Thyroid gland (tissue), 4 donors: ENCODE measurements at regions not wholly inside any gene's neighbourhood (a gene's known extent, or its start where the extent isn't known, plus 50 kb on each side); places are given as distances from the start of the nearest gene placed in this dataset.
"Not testable (repeated sequence)": the region's sequence is repeated elsewhere in the genome, so short reads cannot be mapped to it uniquely, and the experiment has no call there.

Experiments
- DNase-seq, 2 donors: peaks; one replicate each; pipeline ENCODE4 v3.0.0-alpha.2; 2019
- H3K27ac ChIP-seq, 3 donors: fragments of 200-600 bp; sonication (generic); 1 replicate in 2 of 3; 2 replicates in 1 of 3; pipeline ENCODE4 v1.5.1; 2016 to 2019; ENCODE audit warnings: mild to moderate bottlenecking in 1 of 3, moderate library complexity in 1 of 3
- H3K27me3 ChIP-seq: fragments of 200-600 bp; sonication (generic); one replicate; pipeline ENCODE4 v1.5.1; 2019
- H3K36me3 ChIP-seq, 2 donors: fragments of 200-600 bp; sonication (generic); one replicate each; pipeline ENCODE4 v1.5.1; 2016 to 2019
- H3K4me1 ChIP-seq, 2 donors: fragments of 200-600 bp; sonication (generic); one replicate each; pipeline ENCODE4 v1.5.1; 2017 to 2019
- H3K4me3 ChIP-seq, 3 donors: fragments of 200-600 bp; sonication (generic); replicated peaks in 1 of 3; 1 replicate in 2 of 3; 2 replicates in 1 of 3; pipeline ENCODE4 v1.5.1; 2016; ENCODE audit warnings: mild to moderate bottlenecking in 1 of 3
- H3K9me3 ChIP-seq: fragments of 200-600 bp; sonication (generic); one replicate; pipeline ENCODE4 v1.5.1; 2017
- CTCF ChIP-seq, 6 experiments: fragments of 200-600 bp in 3 of 6; fragments of 450-650 bp in 3 of 6; sonication (generic) in 3 of 6; IDR thresholded peaks; one replicate each; pipeline ENCODE4 v1.5.1; 2016 to 2019; ENCODE audit warnings: antibody characterized with exemption in 6 of 6, mild to moderate bottlenecking in 2 of 6, inconsistent platforms in 1 of 6, moderate library complexity in 1 of 6
- POLR2A ChIP-seq, 2 donors: fragments of 450-650 bp; IDR thresholded peaks; one replicate each; pipeline ENCODE4 v1.6.1; 2017; ENCODE audit warnings: antibody characterized with exemption in 2 of 2, mild to moderate bottlenecking in 2 of 2, moderate library complexity in 1 of 2
- WGBS, 2 donors: methylation state at CpG; one replicate each; pipeline ENCODE4 v1.1.5; 2017; 5-methylcytosine and 5-hydroxymethylcytosine counted together
- intact Hi-C: fragments of 100-400 bp; cut with DNase I; formaldehyde crosslinking; loops from one replicate; pipeline ENCODE4 v1.15.1; 2023

GRCh38 chr20:60788070-60788469 lies 464.0 kb upstream of the CDH4 start:
- Histone ChIP-seq H3K27me3 (no peaks in the 10 kb centered on the region), H3K36me3 (no peaks in the 10 kb centered on the region), H3K9me3 (no peaks in the 10 kb centered on the region), H3K4me3 (no peak overlapping the region), H3K4me1 (no peaks in the 10 kb centered on the region), H3K27ac (no peak overlapping the region)
- DNase-seq = no peak
- no peak for TF ChIP-seq POLR2A (IDR thresholded peaks at IDR 0.05)
- no peak for TF ChIP-seq CTCF (IDR thresholded peaks at IDR 0.05)
- WGBS, 2 donors = 83 to 87% methylated on average over 3 of the region's 3 CpGs
- intact Hi-C loops = no loop called here

- intact Hi-C loops = no loop called here
- H3K27ac ChIP-seq = no peak overlapping the region
- WGBS, 2 donors = 91 to 93% methylated on average over 10 of the region's 10 CpGs
- no peak overlapping the region for H3K4me3 ChIP-seq
- no peaks in the 10 kb centered on the region for H3K27me3 ChIP-seq
- H3K9me3 ChIP-seq = no peaks in the 10 kb centered on the region
- no peaks in the 10 kb centered on the region for H3K4me1 ChIP-seq
- no peaks in the 10 kb centered on the region for H3K36me3 ChIP-seq
- TF ChIP-seq POLR2A (IDR thresholded peaks at IDR 0.05) (no peak), CTCF (IDR thresholded peaks at IDR 0.05) (no peak)
- no peak for DNase-seq
Measured at GRCh38 chr20:60789399-60789798, 462.7 kb upstream of the CDH4 start.

- WGBS, 2 donors = 90 to 91% methylated on average over 3 of the region's 3 CpGs
- H3K36me3 ChIP-seq, H3K27me3 ChIP-seq, H3K4me3 ChIP-seq, H3K27ac ChIP-seq, H3K9me3 ChIP-seq, intact Hi-C loops, H3K4me1 ChIP-seq, DNase-seq: not testable (repeated sequence)
Measured at GRCh38 chr20:60790339-60790738, 461.7 kb upstream of the CDH4 start.

- Histone ChIP-seq H3K4me3 (no peak overlapping the region), H3K27me3 (no peaks in the 10 kb centered on the region), H3K9me3 (no peaks in the 10 kb centered on the region), H3K27ac (no peak overlapping the region), H3K4me1 (no peaks in the 10 kb centered on the region), H3K36me3 (no peaks in the 10 kb centered on the region)
- intact Hi-C loops = no loop called here
- no peak for DNase-seq
- no peak for TF ChIP-seq CTCF (IDR thresholded peaks at IDR 0.05)
- TF ChIP-seq POLR2A (IDR thresholded peaks at IDR 0.05) = no peak
- 88 to 98% methylated on average over 1 of the region's 1 CpG for WGBS, 2 donors
Measured at GRCh38 chr20:60791823-60792222, 460.2 kb upstream of the CDH4 start.

- 88 to 93% methylated on average over 6 of the region's 6 CpGs for WGBS, 2 donors
- no peaks in the 10 kb centered on the region for H3K9me3 ChIP-seq
- intact Hi-C loops = no loop called here
- DNase-seq = no peak
- no peak overlapping the region for H3K27ac ChIP-seq
- H3K4me3 ChIP-seq = no peak overlapping the region
- no peak for TF ChIP-seq POLR2A (IDR thresholded peaks at IDR 0.05)
- TF ChIP-seq CTCF (IDR thresholded peaks at IDR 0.05) = no peak
- H3K36me3 ChIP-seq = no peaks in the 10 kb centered on the region
- H3K4me1 ChIP-seq = no peaks in the 10 kb centered on the region
- no peaks in the 10 kb centered on the region for H3K27me3 ChIP-seq
Measured at GRCh38 chr20:60792941-60793340, 459.1 kb upstream of the CDH4 start.

- H3K27ac ChIP-seq = no peak overlapping the region
- DNase-seq = no peak
- no peaks in the 10 kb centered on the region for H3K36me3 ChIP-seq
- WGBS, 2 donors = 92 to 97% methylated on average over 4 of the region's 4 CpGs
- no peaks in the 10 kb centered on the region for H3K27me3 ChIP-seq
- no peaks in the 10 kb centered on the region for H3K9me3 ChIP-seq
- no peak overlapping the region for H3K4me3 ChIP-seq
- intact Hi-C loops = no loop called here
- H3K4me1 ChIP-seq = no peaks in the 10 kb centered on the region
- TF ChIP-seq CTCF (IDR thresholded peaks at IDR 0.05) (no peak), POLR2A (IDR thresholded peaks at IDR 0.05) (no peak)
Measured at GRCh38 chr20:60794674-60795073, 457.4 kb upstream of the CDH4 start.
